NT2/D1 (cell line): ENCODE measurements at regions not wholly inside any gene's neighbourhood (a gene's known extent, or its start where the extent isn't known, plus 50 kb on each side); places are given as distances from the start of the nearest gene placed in this dataset.

Experiments
- DNase-seq: peaks from one replicate; pipeline ENCODE4 v3.0.0-alpha.2; 2011; ENCODE audit warnings: low read depth, low spot score
- H3K27me3 ChIP-seq: 2 replicates; pipeline ENCODE4 v1.6.0; 2011; ENCODE audit warnings: mild to moderate bottlenecking; ENCODE audit not compliant: insufficient read length, insufficient read depth
- H3K36me3 ChIP-seq: 2 replicates; pipeline ENCODE4 v1.6.1; 2011; ENCODE audit warnings: mild to moderate bottlenecking, low read length, mixed read lengths; ENCODE audit not compliant: insufficient read depth, insufficient read length
- H3K4me1 ChIP-seq: 2 replicates; pipeline ENCODE4 v1.5.1; 2011; ENCODE audit not compliant: insufficient read depth, insufficient read length
- H3K4me3 ChIP-seq: 2 replicates; pipeline ENCODE4 v1.5.1; 2011; ENCODE audit warnings: low read depth; ENCODE audit not compliant: insufficient read length
- H3K9ac ChIP-seq: 2 replicates; pipeline ENCODE4 v1.6.0; 2011; ENCODE audit warnings: low read depth; ENCODE audit not compliant: insufficient read length
- H3K9me3 ChIP-seq: 2 replicates; pipeline ENCODE4 v1.5.1; 2011; ENCODE audit warnings: mild to moderate bottlenecking, low read length; ENCODE audit not compliant: insufficient read depth
- SUZ12 ChIP-seq: IDR thresholded peaks from 2 replicates; pipeline ENCODE4 v1.6.1; 2011; ENCODE audit not compliant: insufficient read length, insufficient read depth; ENCODE audit errors: extremely low read depth
- YY1 ChIP-seq: IDR thresholded peaks from 2 replicates; pipeline ENCODE4 v1.6.1; 2011; ENCODE audit not compliant: insufficient read length, insufficient read depth
- ZNF274 ChIP-seq: IDR thresholded peaks from 2 replicates; pipeline ENCODE4 v1.6.1; 2011; ENCODE audit warnings: mild to moderate bottlenecking, low read depth, low read length

GRCh38 chr11:32184041-32184722, 93.3 kb downstream of the RCN1 start:
- Histone ChIP-seq H3K4me1 (no peaks in the 10 kb centered on the region), H3K27me3 (no peaks in the 10 kb centered on the region), H3K36me3 (no peaks in the 10 kb centered on the region), H3K4me3 (no peak overlapping the region), H3K9me3 (no peaks in the 10 kb centered on the region), H3K9ac (no peak overlapping the region)
- DNase-seq = no peak
- no peak for TF ChIP-seq ZNF274
- no peak for TF ChIP-seq YY1
- TF ChIP-seq SUZ12 = no peak

- no peak overlapping the region for H3K4me3 ChIP-seq
- TF ChIP-seq SUZ12 = no peak
Measured at GRCh38 chr11:32184723-32185376, 94.0 kb downstream of the RCN1 start.

GRCh38 chr11:32186118-32186517, 95.2 kb downstream of the RCN1 start:
- Histone ChIP-seq H3K4me1 (no peaks in the 10 kb centered on the region), H3K36me3 (no peaks in the 10 kb centered on the region), H3K4me3 (no peak overlapping the region), H3K9me3 (no peaks in the 10 kb centered on the region), H3K9ac (no peak overlapping the region), H3K27me3 (no peaks in the 10 kb centered on the region)
- TF ChIP-seq ZNF274 (no peak), SUZ12 (no peak), YY1 (no peak)
- DNase-seq = no peak

More at GRCh38 chr11:32184723-32185376, 94.0 kb downstream of the RCN1 start:
- no peak for DNase-seq
- Histone ChIP-seq H3K9ac (no peak overlapping the region), H3K36me3 (no peaks in the 10 kb centered on the region), H3K27me3 (no peaks in the 10 kb centered on the region), H3K4me1 (no peaks in the 10 kb centered on the region), H3K9me3 (no peaks in the 10 kb centered on the region)

GRCh38 chr11:32187111-32187510, 96.2 kb downstream of the RCN1 start:
- no peak for DNase-seq
- TF ChIP-seq SUZ12 (no peak), YY1 (no peak), ZNF274 (no peak)

GRCh38 chr11:32188785-32189184, 97.9 kb downstream of the RCN1 start:
- Histone ChIP-seq H3K9ac (no peak overlapping the region), H3K4me1 (no peaks in the 10 kb centered on the region), H3K4me3 (no peak overlapping the region), H3K36me3 (no peaks in the 10 kb centered on the region), H3K27me3 (no peaks in the 10 kb centered on the region), H3K9me3 (no peaks in the 10 kb centered on the region)
- TF ChIP-seq ZNF274 = no peak
- no peak for DNase-seq

More at GRCh38 chr11:32187111-32187510, 96.2 kb downstream of the RCN1 start:
- Histone ChIP-seq H3K4me1 (no peaks in the 10 kb centered on the region), H3K36me3 (no peaks in the 10 kb centered on the region), H3K27me3 (no peaks in the 10 kb centered on the region), H3K4me3 (no peak overlapping the region), H3K9ac (no peak overlapping the region), H3K9me3 (no peaks in the 10 kb centered on the region)

- Histone ChIP-seq H3K4me3 (no peak overlapping the region), H3K27me3 (no peaks in the 10 kb centered on the region), H3K9ac (no peak overlapping the region), H3K36me3 (no peaks in the 10 kb centered on the region), H3K4me1 (no peaks in the 10 kb centered on the region), H3K9me3 (no peaks in the 10 kb centered on the region)
- DNase-seq = no peak
- TF ChIP-seq SUZ12 = no peak
- TF ChIP-seq ZNF274 = no peak
- TF ChIP-seq YY1 = no peak
Measured at GRCh38 chr11:32196137-32196536, 105.3 kb downstream of the RCN1 start.

GRCh38 chr11:32198053-32198452, 107.2 kb downstream of the RCN1 start:
- TF ChIP-seq YY1 = no peak
- TF ChIP-seq SUZ12 = no peak
- TF ChIP-seq ZNF274 = no peak
- Histone ChIP-seq H3K27me3 (no peaks in the 10 kb centered on the region), H3K36me3 (no peaks in the 10 kb centered on the region), H3K4me1 (no peaks in the 10 kb centered on the region), H3K9me3 (no peaks in the 10 kb centered on the region), H3K4me3 (no peak overlapping the region), H3K9ac (no peak overlapping the region)
- DNase-seq = no peak
